Bronchial epithelial cell (primary cell): ENCODE measurements at regions not wholly inside any gene's neighbourhood (a gene's known extent, or its start where the extent isn't known, plus 50 kb on each side); places are given as distances from the start of the nearest gene placed in this dataset.
A peak's percentile ranks its signal among the peaks of the same experiment; 100 is the strongest.

ENCODE experiments used
- DNase-seq: peaks from one replicate; pipeline ENCODE4 v3.0.0-alpha.2; 2010; ENCODE audit warnings: low read depth
- FAIRE-seq: peaks from 2 replicates; lab custom pipeline; 2011; peaks lifted over from hg19 to GRCh38; lab: Jason Lieb, UNC
- H3K27me3 ChIP-seq: 2 replicates; pipeline ENCODE4 v1.5.1; 2011; ENCODE audit warnings: low read length; ENCODE audit not compliant: control insufficient read depth, insufficient read depth
- H3K36me3 ChIP-seq: 2 replicates; pipeline ENCODE4 v1.5.1; 2011; ENCODE audit warnings: low read length; ENCODE audit not compliant: control insufficient read depth, insufficient read depth
- H3K4me3 ChIP-seq: 2 replicates; pipeline ENCODE4 v1.5.1; 2011; ENCODE audit warnings: mild to moderate bottlenecking, low read depth, low read length, control low read depth
- CTCF ChIP-seq: IDR thresholded peaks from 2 replicates; pipeline ENCODE4 v1.5.1; 2011; ENCODE audit warnings: mild to moderate bottlenecking, moderate library complexity, low read length, control low read depth, inconsistent platforms; ENCODE audit not compliant: insufficient read depth, severe bottlenecking

GRCh38 chr2:14355102-14355501 lies 277.4 kb upstream of the LRATD1 start:
- Histone ChIP-seq H3K36me3 (no peaks in the 10 kb centered on the region), H3K4me3 (no peak overlapping the region), H3K27me3 (no peaks in the 10 kb centered on the region)
- no peak for TF ChIP-seq CTCF
- FAIRE-seq (no peak), DNase-seq (no peak)

- H3K27me3 ChIP-seq = no peaks in the 10 kb centered on the region
- TF ChIP-seq CTCF = no peak
- no peak for FAIRE-seq
- no peak overlapping the region for H3K4me3 ChIP-seq
- peak; percentile 18 for DNase-seq
- H3K36me3 ChIP-seq = no peaks in the 10 kb centered on the region
Observed at GRCh38 chr2:14358339-14358738, 274.2 kb upstream of the LRATD1 start.

GRCh38 chr2:14358774-14359173 lies 273.7 kb upstream of the LRATD1 start:
- no peaks in the 10 kb centered on the region for H3K27me3 ChIP-seq
- no peak for TF ChIP-seq CTCF
- no peak for FAIRE-seq
- DNase-seq = no peak
- no peaks in the 10 kb centered on the region for H3K36me3 ChIP-seq
- no peak overlapping the region for H3K4me3 ChIP-seq

- no peak for TF ChIP-seq CTCF
- Histone ChIP-seq H3K36me3 (no peaks in the 10 kb centered on the region), H3K27me3 (no peaks in the 10 kb centered on the region), H3K4me3 (no peak overlapping the region)
- no peak for DNase-seq
- FAIRE-seq = no peak
Observed at GRCh38 chr2:14363137-14363536, 269.4 kb upstream of the LRATD1 start.

- FAIRE-seq (no peak), DNase-seq (peak; percentile 8)
- H3K36me3 ChIP-seq = no peaks in the 10 kb centered on the region
- no peak for TF ChIP-seq CTCF
- no peaks in the 10 kb centered on the region for H3K27me3 ChIP-seq
- H3K4me3 ChIP-seq = no peak overlapping the region
Observed at GRCh38 chr2:14363976-14364375, 268.5 kb upstream of the LRATD1 start.

- Histone ChIP-seq H3K4me3 (no peak overlapping the region), H3K36me3 (no peaks in the 10 kb centered on the region)
Observed at GRCh38 chr2:14364471-14364870, 268.0 kb upstream of the LRATD1 start.

More at GRCh38 chr2:14364471-14364870, 268.0 kb upstream of the LRATD1 start:
- FAIRE-seq (no peak), DNase-seq (no peak)
- TF ChIP-seq CTCF = no peak
- H3K27me3 ChIP-seq = no peaks in the 10 kb centered on the region
